Activated B cell treated with CpG ODN at 0.5 μM for 24 hours (primary cell): ENCODE measurements at regions not wholly inside any gene's neighbourhood (a gene's known extent, or its start where the extent isn't known, plus 50 kb on each side); places are given as distances from the start of the nearest gene placed in this dataset.

Experiments
- ATAC-seq: fragments of 200-7000 bp; cut with Tn5 transposase; one replicate; pipeline ENCODE4 v1.10.0; 2021; ENCODE audit warnings: low read depth, mild to moderate bottlenecking, moderate library complexity
- CTCF ChIA-PET: fragments of 350-600 bp; sonication (Branson Sonifier 250); formaldehyde crosslinking; loops from one replicate; lab custom pipeline; 2021; ENCODE audit warnings: antibody characterized with exemption; lab: Charles Lee
- POLR2A ChIA-PET: fragments of 350-600 bp; sonication (Branson Sonifier 250); formaldehyde crosslinking; loops from one replicate; lab custom pipeline; 2021; ENCODE audit warnings: antibody characterized with exemption; lab: Charles Lee
- DNase-seq: peaks from one replicate; pipeline ENCODE4 v3.0.0; 2022
- H3K27ac Mint-ChIP-seq: one replicate; pipeline ENCODE4 v1.8.0; 2020; ENCODE audit warnings: mixed read lengths
- H3K27me3 Mint-ChIP-seq: one replicate; pipeline ENCODE4 v1.8.0; 2021; ENCODE audit warnings: mixed read lengths
- H3K36me3 Mint-ChIP-seq: one replicate; pipeline ENCODE4 v1.8.0; 2021; ENCODE audit warnings: low read depth, mixed read lengths
- H3K4me1 Mint-ChIP-seq: one replicate; pipeline ENCODE4 v1.8.0; 2021; ENCODE audit warnings: mixed read lengths
- H3K4me3 Mint-ChIP-seq: one replicate; pipeline ENCODE4 v1.8.0; 2020; ENCODE audit warnings: mild to moderate bottlenecking, mixed read lengths
- H3K9me3 Mint-ChIP-seq: one replicate; pipeline ENCODE4 v1.8.0; 2020; ENCODE audit warnings: mixed read lengths
- CTCF ChIP-seq: fragments of 200-600 bp; IDR thresholded peaks from one replicate; pipeline ENCODE4 v1.8.0; 2022; ENCODE audit warnings: antibody characterized with exemption, mild to moderate bottlenecking
- intact Hi-C: fragments of 100-400 bp; cut with micrococcal nuclease; formaldehyde crosslinking; loops from one replicate; pipeline ENCODE4 v1.15.1; 2024

DNA sequence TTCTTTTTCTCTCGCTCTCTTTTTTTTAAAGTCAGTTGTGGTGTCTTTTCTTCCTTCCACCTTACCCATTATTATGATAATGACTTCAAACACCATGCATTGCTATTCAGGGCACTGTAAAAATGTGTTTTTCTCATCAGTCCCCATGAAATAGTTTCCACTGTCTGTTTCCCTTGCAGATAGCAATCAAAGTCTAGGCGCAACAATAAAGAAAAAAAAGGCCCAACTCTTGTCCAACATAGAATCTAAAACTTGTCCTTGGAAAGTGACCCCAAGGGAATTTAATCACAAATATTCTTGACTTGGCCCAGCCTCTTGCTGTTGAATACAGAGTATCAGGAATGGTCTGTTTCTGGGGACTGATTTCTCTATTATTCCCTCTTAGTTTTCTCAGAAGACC is 382.5 kb downstream of the PLPP3 start:
- no peaks in the 10 kb centered on the region for H3K9me3 Mint-ChIP-seq
- no peaks in the 10 kb centered on the region for H3K36me3 Mint-ChIP-seq
- H3K27ac Mint-ChIP-seq: no peak overlapping the region
- intact Hi-C loops: no loop called here
- ATAC-seq (no peak), DNase-seq (no peak)
- CTCF ChIA-PET: no interaction called here
- TF ChIP-seq CTCF: no peak
- no peak overlapping the region for H3K4me3 Mint-ChIP-seq
- no peaks in the 10 kb centered on the region for H3K4me1 Mint-ChIP-seq
- POLR2A ChIA-PET: no interaction called here
- no peaks in the 10 kb centered on the region for H3K27me3 Mint-ChIP-seq

DNA sequence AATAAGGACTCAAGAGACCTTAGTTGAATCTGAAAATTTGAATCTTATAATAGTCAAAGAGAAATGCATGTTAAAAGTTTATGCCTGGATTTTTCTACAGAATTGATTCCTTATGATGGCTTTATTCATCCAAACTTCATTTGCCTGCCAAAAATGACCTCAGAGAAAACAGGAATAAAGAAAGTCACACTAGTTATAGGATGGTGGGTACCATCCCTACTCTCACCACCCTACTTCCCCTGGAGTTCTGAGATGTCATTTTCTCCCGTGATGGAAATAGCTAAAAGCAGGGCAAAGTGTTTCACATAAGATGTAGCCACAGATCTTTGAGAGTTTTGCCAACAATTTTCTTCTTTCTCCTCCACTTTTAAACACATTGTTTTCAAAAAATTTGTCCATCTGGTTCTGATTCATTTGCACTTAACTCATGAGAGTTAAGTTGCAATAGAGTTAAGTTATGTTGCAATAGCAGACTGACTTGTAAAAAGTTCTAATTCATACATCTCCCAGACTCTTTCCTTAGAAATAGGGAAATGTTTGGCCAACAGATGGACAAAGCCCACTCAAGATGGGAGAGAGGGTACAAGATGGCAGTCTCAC is 384.6 kb downstream of the PLPP3 start:
- no peaks in the 10 kb centered on the region for H3K4me1 Mint-ChIP-seq
- intact Hi-C loops: no loop called here
- no peak for TF ChIP-seq CTCF
- no peaks in the 10 kb centered on the region for H3K27me3 Mint-ChIP-seq
- DNase-seq (no peak), ATAC-seq (no peak)
- H3K27ac Mint-ChIP-seq: no peak overlapping the region
- no peak overlapping the region for H3K4me3 Mint-ChIP-seq
- ChIA-PET CTCF (no interaction called here), POLR2A (no interaction called here)
- H3K9me3 Mint-ChIP-seq: no peaks in the 10 kb centered on the region
- H3K36me3 Mint-ChIP-seq: no peaks in the 10 kb centered on the region

GRCh38 chr1:56193656-56194055 is 385.7 kb downstream of the PLPP3 start:
- Mint-ChIP-seq H3K4me1 (no peaks in the 10 kb centered on the region), H3K27me3 (no peaks in the 10 kb centered on the region), H3K36me3 (no peaks in the 10 kb centered on the region), H3K4me3 (no peak overlapping the region), H3K27ac (no peak overlapping the region), H3K9me3 (no peaks in the 10 kb centered on the region)
- intact Hi-C loops: no loop called here
- ChIA-PET POLR2A (no interaction called here), CTCF (no interaction called here)
- no peak for ATAC-seq
- TF ChIP-seq CTCF: no peak
- no peak for DNase-seq

DNA sequence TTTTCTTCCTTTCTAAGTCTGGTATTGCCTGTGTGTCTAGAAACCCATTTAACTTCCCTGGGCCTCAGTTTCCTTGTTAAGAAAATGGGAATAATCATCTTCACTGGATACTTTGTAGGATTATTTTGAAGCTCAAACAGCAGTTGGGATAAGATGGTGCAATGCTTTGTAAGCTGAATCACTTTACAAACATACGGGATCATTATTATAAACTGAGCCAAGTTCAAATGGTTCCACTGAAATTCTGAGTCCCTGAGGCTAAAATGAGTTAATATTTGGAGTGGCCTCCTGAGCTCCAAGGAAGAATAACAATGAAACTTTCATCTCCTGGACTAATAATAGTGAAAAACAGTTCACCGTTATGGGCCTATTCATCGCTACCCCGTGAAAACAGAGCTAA is 388.0 kb downstream of the PLPP3 start:
- CTCF ChIA-PET: no interaction called here
- Mint-ChIP-seq H3K27ac (no peak overlapping the region), H3K36me3 (no peaks in the 10 kb centered on the region), H3K9me3 (no peaks in the 10 kb centered on the region), H3K27me3 (no peaks in the 10 kb centered on the region), H3K4me1 (no peaks in the 10 kb centered on the region), H3K4me3 (no peak overlapping the region)
- no peak for ATAC-seq
- TF ChIP-seq CTCF: no peak
- POLR2A ChIA-PET: no interaction called here
- intact Hi-C loops: no loop called here
- DNase-seq: no peak

DNA sequence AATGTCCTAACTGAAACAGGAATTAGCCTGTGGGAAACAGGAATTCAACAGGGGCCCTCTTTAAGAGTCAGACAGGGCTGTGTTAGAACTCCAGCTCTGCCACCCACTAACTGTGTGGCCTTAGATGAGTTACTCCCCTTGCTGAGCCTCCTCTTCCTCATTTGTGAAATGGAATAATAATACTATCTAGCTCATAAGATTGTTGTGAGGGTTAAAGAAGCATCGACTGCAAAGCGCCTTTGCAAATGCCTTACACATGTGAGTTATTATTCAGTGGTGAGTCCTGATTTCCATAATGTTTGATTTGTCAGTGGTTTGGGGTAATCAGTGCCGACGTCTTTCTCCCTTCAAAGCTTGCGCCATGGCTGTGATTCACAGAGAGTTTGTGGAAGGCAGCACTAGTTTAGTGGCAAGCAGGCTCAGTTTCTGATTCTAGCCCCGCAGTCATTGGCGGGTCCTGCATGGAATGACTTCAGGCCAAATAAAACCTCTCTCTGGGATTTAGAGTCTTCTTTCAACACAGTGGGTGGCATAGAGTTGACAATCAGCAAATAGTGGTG is 388.5 kb downstream of the PLPP3 start:
- ATAC-seq (no peak), DNase-seq (no peak)
- Mint-ChIP-seq H3K9me3 (no peaks in the 10 kb centered on the region), H3K4me1 (no peaks in the 10 kb centered on the region), H3K36me3 (no peaks in the 10 kb centered on the region), H3K4me3 (no peak overlapping the region), H3K27ac (no peak overlapping the region), H3K27me3 (no peaks in the 10 kb centered on the region)
- ChIA-PET POLR2A (no interaction called here), CTCF (no interaction called here)
- TF ChIP-seq CTCF: no peak
- intact Hi-C loops: no loop called here
